DND-41 (cell line): ENCODE measurements at regions not wholly inside any gene's neighbourhood (a gene's known extent, or its start where the extent isn't known, plus 50 kb on each side); places are given as distances from the start of the nearest gene placed in this dataset.
A peak's percentile ranks its signal among the peaks of the same experiment; 100 is the strongest.

ENCODE experiments used
- ATAC-seq: fragments of 200-7000 bp; cut with Tn5 transposase; 3 replicates; pipeline ENCODE4 v1.9.1; 2021; ENCODE audit warnings: low read depth; ENCODE audit not compliant: insufficient read depth
- DNase-seq: peaks from one replicate; pipeline ENCODE4 v3.0.0-alpha.2; 2020
- H2AFZ ChIP-seq: 2 replicates; pipeline ENCODE4 v1.6.0; 2012; ENCODE audit warnings: low read depth, low read length
- H3K27ac ChIP-seq: 2 replicates; pipeline ENCODE4 v1.5.1; 2012; ENCODE audit warnings: low read length, inconsistent platforms
- H3K27me3 ChIP-seq: fragments of 200-600 bp; sonication (generic); 2 replicates; pipeline ENCODE4 v1.6.0; 2012; ENCODE audit warnings: low read length, mild to moderate bottlenecking, inconsistent platforms; ENCODE audit not compliant: insufficient read depth, poor library complexity
- H3K36me3 ChIP-seq: 2 replicates; pipeline ENCODE4 v1.5.1; 2012; ENCODE audit warnings: low read length, inconsistent platforms; ENCODE audit not compliant: insufficient read depth
- H3K4me1 ChIP-seq: 2 replicates; pipeline ENCODE4 v1.5.1; 2012; ENCODE audit warnings: mild to moderate bottlenecking, low read length; ENCODE audit not compliant: insufficient read depth
- H3K4me2 ChIP-seq: 2 replicates; pipeline ENCODE4 v1.6.0; 2012; ENCODE audit warnings: mild to moderate bottlenecking, moderate library complexity, low read length, inconsistent platforms; ENCODE audit not compliant: insufficient read depth
- H3K4me3 ChIP-seq, 2 experiments: fragments of 200-600 bp in 1 of 2; shearing (Covaris generic) in 1 of 2; 2 replicates each; pipeline ENCODE4 v1.5.1; 2012 to 2016; ENCODE audit warnings: inconsistent platforms in 2 of 2, low read length in 2 of 2, mild to moderate bottlenecking in 2 of 2, low read depth in 1 of 2, moderate library complexity in 1 of 2
- H3K79me2 ChIP-seq: 2 replicates; pipeline ENCODE4 v1.6.0; 2012; ENCODE audit warnings: low read length, inconsistent platforms; ENCODE audit not compliant: insufficient read depth
- H3K9ac ChIP-seq: 2 replicates; pipeline ENCODE4 v1.6.0; 2012; ENCODE audit warnings: low read depth, mild to moderate bottlenecking, inconsistent platforms, low read length, moderate library complexity
- H3K9me3 ChIP-seq: 2 replicates; pipeline ENCODE4 v1.5.1; 2012; ENCODE audit warnings: low read length, moderate library complexity, mild to moderate bottlenecking, inconsistent platforms; ENCODE audit not compliant: insufficient read depth, severe bottlenecking
- H4K20me1 ChIP-seq: 2 replicates; pipeline ENCODE4 v1.6.0; 2012; ENCODE audit warnings: low read length; ENCODE audit not compliant: insufficient read depth
- CTCF ChIP-seq: IDR thresholded peaks from 2 replicates; pipeline ENCODE4 v1.5.1; 2012; ENCODE audit warnings: borderline replicate concordance, low read length, moderate library complexity, mild to moderate bottlenecking; ENCODE audit not compliant: poor library complexity, severe bottlenecking; ENCODE audit errors: extremely low read depth
- EZH2 ChIP-seq: IDR thresholded peaks from 3 replicates; pipeline ENCODE4 v1.6.1; 2012; ENCODE audit warnings: borderline replicate concordance, low read depth, mild to moderate bottlenecking, moderate library complexity, low read length, inconsistent platforms; ENCODE audit not compliant: severe bottlenecking

DNA sequence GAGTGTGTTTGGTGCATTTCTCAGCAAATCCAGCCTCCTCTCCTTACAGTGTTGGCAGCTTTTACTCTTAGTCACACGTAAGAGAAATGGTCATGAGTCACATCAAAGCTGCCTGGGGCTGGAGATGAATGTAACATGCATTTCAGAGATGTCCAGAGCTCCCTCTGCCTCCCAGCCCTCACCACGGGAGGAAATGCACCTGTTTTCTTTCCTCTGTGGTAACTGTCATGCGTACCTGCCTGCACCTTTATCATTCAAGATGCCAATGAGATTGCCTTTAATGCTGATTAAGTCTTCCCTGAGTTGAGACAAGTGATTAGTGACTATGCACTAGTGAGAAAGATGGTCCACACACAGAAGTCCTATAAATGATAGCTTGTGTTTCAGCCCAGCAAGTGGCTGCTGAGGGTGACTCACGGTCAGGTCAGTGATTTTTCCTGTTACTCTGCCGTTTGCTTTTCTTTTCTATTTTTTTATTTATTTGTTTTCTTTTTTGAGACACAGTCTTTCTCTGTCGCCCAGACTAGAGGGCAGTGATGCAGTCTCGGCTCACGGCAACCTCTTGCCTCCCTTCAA is 277.3 kb upstream of the FMN2 start:
- H2AFZ ChIP-seq = no peak overlapping the region
- H4K20me1 ChIP-seq = no peaks in the 10 kb centered on the region
- TF ChIP-seq CTCF = no peak
- TF ChIP-seq EZH2 = no peak
- 0 out of 3 replicates have a peak, but pooled peaks have one; percentile 37 for ATAC-seq
- DNase-seq = no peak
- H3K4me3 ChIP-seq = no peak overlapping the region
- H3K36me3 ChIP-seq = no peaks in the 10 kb centered on the region
- no peak overlapping the region for H3K4me2 ChIP-seq
- no peaks in the 10 kb centered on the region for H3K9me3 ChIP-seq
- no peaks in the 10 kb centered on the region for H3K27me3 ChIP-seq
- no peak overlapping the region for H3K9ac ChIP-seq
- no peaks in the 10 kb centered on the region for H3K79me2 ChIP-seq
- H3K4me1 ChIP-seq = no peaks in the 10 kb centered on the region
- H3K27ac ChIP-seq = no peak overlapping the region

- no peak for ATAC-seq
- Histone ChIP-seq H3K27ac (no peak overlapping the region), H4K20me1 (no peaks in the 10 kb centered on the region)
These were observed 276.6 kb upstream of the FMN2 start for GRCh38 chr1:239815074-239815473.

DNA sequence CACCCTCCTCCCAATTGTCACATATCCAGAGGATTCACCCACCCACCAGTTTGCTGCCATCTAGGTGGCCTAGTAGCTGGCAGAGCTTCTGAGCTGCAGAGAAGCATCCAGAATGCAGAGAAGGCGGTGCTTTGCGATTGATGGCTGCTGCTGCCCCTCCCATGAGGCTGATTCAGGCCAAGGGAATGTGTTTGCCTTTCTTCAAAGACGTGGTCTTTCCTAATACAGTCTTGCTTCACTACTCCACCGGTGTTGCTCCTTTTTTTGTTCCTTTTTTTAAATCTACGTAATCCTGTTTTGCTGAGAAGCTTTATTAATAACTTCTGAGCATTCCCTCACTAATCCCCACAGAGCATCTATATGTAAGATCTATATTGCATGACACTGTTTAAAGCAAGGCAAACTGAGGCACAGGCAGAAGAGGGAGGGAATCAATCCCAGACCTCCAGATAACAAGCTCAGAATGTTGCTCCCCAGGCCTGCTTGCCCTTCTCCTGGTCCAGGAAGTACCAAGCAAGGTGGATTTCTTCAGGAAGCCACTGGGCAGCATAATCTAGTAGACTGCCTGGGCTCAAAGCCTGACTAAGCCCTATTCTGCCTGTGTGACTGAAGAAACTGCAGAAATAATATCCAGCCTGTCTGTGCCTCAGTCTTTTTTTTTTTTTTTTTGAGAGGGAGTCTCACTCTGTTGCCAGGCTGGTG is 275.5 kb upstream of the FMN2 start:
- H3K9ac ChIP-seq = no peak overlapping the region
- ATAC-seq (no peak), DNase-seq (no peak)
- H3K36me3 ChIP-seq = no peaks in the 10 kb centered on the region
- H2AFZ ChIP-seq = no peak overlapping the region
- H3K27me3 ChIP-seq = no peaks in the 10 kb centered on the region
- TF ChIP-seq EZH2 = no peak
- no peak for TF ChIP-seq CTCF
- no peak overlapping the region for H3K4me3 ChIP-seq
- no peaks in the 10 kb centered on the region for H3K79me2 ChIP-seq
- H3K9me3 ChIP-seq = no peaks in the 10 kb centered on the region
- no peak overlapping the region for H3K27ac ChIP-seq
- H3K4me1 ChIP-seq = no peaks in the 10 kb centered on the region
- no peaks in the 10 kb centered on the region for H4K20me1 ChIP-seq
- no peak overlapping the region for H3K4me2 ChIP-seq

More at GRCh38 chr1:239815074-239815473, 276.6 kb upstream of the FMN2 start:
- Histone ChIP-seq H3K36me3 (no peaks in the 10 kb centered on the region), H3K9ac (no peak overlapping the region), H3K9me3 (no peaks in the 10 kb centered on the region), H3K4me1 (no peaks in the 10 kb centered on the region), H3K4me2 (no peak overlapping the region), H3K27me3 (no peaks in the 10 kb centered on the region), H3K4me3 (no peak overlapping the region), H3K79me2 (no peaks in the 10 kb centered on the region), H2AFZ (no peak overlapping the region)
- DNase-seq = no peak
- TF ChIP-seq CTCF = no peak
- TF ChIP-seq EZH2 = no peak
